Esophagus (tissue), 2 donors: ENCODE measurements at regions not wholly inside any gene's neighbourhood (a gene's known extent, or its start where the extent isn't known, plus 50 kb on each side); places are given as distances from the start of the nearest gene placed in this dataset.

Source experiments
- H3K27ac ChIP-seq, 2 donors: one replicate each; pipeline ENCODE4 v1.5.1; 2013; ENCODE audit warnings: low read depth in 2 of 2, mild to moderate bottlenecking in 2 of 2, inconsistent platforms in 1 of 2, low read length in 1 of 2, moderate library complexity in 1 of 2
- H3K27me3 ChIP-seq, 2 donors: one replicate each; pipeline ENCODE4 v1.6.1; 2013; ENCODE audit warnings: low read length in 2 of 2, control low read depth in 1 of 2, mild to moderate bottlenecking in 1 of 2; ENCODE audit not compliant: insufficient read depth in 2 of 2, control insufficient read depth in 1 of 2
- H3K36me3 ChIP-seq, 2 donors: one replicate each; pipeline ENCODE4 v1.6.1; 2013; ENCODE audit warnings: low read length in 1 of 2; ENCODE audit not compliant: control insufficient read depth in 2 of 2, insufficient read depth in 2 of 2
- H3K4me1 ChIP-seq, 2 donors: one replicate each; pipeline ENCODE4 v1.6.1; 2013; ENCODE audit warnings: low read length in 1 of 2; ENCODE audit not compliant: control insufficient read depth in 2 of 2, insufficient read depth in 2 of 2
- H3K4me3 ChIP-seq, 2 donors: one replicate each; pipeline ENCODE4 v1.5.1; 2013; ENCODE audit warnings: low read length in 2 of 2, mild to moderate bottlenecking in 2 of 2, low read depth in 1 of 2, moderate library complexity in 1 of 2
- H3K9me3 ChIP-seq, 2 donors: one replicate each; pipeline ENCODE4 v1.6.1; 2013; ENCODE audit warnings: mild to moderate bottlenecking in 2 of 2, low read depth in 1 of 2, low read length in 1 of 2, moderate library complexity in 1 of 2; ENCODE audit not compliant: control insufficient read depth in 2 of 2, insufficient read depth in 1 of 2
- WGBS, 2 donors: extraction: QIAGEN DNeasy Blood & Tissue Kit; methylation state at CpG; one replicate each; pipeline ENCODE4 v1.1.7; 2013; 5-methylcytosine and 5-hydroxymethylcytosine counted together
- donor health status: healthy with polysubstance abuse.
- donor health status: Bipolar disorder and iron deficiency.

DNA sequence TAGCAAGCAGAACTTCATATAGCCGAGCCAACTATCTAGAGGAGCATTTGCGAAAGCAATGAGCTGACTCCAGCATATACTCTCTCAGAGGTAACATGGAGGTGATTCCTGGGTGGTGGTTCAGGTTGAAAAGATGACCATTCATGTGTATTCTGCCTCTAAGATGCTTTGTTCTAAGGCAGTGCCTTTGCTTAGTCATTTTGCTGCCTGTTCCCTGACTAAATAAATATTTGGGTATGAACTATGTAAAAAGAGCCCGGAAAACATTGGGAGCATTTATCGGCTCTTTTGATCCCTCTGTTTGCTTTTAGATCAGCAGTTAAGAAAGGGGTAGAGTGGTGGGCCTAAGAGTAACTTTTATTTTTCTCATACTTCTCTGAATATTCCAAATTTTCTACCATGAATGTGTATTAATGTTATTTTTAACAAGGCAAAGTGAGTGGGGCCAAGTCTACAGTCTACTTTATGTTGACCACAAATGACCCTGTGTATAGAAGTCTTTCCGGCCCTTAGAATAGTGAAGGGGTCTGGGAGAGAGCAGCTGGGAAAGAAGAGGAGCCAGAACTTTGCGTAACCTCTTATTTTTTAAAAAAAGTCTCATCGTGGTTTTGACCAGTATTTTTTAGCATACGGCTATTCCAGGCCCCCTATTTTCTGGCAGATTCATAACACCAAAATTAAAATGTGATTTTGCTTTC lies 206.5 kb upstream of the EYA4 start:
- H3K4me3 ChIP-seq: no peak overlapping the region
- no peaks in the 10 kb centered on the region for H3K27me3 ChIP-seq
- no peaks in the 10 kb centered on the region for H3K36me3 ChIP-seq
- no peaks in the 10 kb centered on the region for H3K9me3 ChIP-seq
- H3K4me1 ChIP-seq: no peaks in the 10 kb centered on the region
- WGBS, 2 donors: 55 to 59% methylated on average over 8 of the region's 8 CpGs
- H3K27ac ChIP-seq: no peak overlapping the region

DNA sequence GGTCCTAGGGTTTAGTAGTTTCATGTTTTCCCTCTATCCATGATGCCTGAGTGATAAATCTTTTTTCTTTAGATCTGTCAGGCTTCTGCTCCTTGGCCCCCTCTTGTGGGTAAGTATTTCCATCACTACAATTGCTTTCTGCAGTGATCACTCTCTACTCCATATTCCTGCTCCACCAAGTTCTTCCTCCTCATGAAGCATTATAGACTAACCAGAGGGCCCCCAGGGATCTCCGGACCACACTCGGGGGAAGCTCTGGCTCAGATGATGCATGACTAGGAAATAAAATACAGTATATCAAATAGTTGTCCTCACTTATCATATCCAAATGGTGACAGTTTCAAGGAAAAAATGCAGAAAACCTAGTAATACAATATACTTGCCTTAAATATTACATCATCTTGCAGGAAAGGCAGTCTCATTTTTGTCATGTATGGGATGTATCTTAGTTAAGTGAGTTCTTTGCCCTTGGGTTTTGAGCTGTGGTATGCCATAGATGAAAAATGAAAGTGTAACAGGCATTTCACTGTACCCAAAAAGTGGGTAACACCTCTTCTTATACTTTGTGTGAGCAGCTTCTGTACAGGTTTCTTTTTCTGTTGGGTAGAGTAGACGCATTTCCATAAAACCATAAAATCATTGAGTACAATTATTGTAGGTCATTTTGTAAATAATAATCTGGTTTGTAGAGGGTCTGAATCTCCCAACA lies 200.9 kb upstream of the EYA4 start:
- no peak overlapping the region for H3K4me3 ChIP-seq
- H3K9me3 ChIP-seq: no peaks in the 10 kb centered on the region
- no peaks in the 10 kb centered on the region for H3K36me3 ChIP-seq
- WGBS, 2 donors: 79 to 85% methylated on average over 3 of the region's 3 CpGs
- no peaks in the 10 kb centered on the region for H3K4me1 ChIP-seq
- no peaks in the 10 kb centered on the region for H3K27me3 ChIP-seq
- no peak overlapping the region for H3K27ac ChIP-seq

DNA sequence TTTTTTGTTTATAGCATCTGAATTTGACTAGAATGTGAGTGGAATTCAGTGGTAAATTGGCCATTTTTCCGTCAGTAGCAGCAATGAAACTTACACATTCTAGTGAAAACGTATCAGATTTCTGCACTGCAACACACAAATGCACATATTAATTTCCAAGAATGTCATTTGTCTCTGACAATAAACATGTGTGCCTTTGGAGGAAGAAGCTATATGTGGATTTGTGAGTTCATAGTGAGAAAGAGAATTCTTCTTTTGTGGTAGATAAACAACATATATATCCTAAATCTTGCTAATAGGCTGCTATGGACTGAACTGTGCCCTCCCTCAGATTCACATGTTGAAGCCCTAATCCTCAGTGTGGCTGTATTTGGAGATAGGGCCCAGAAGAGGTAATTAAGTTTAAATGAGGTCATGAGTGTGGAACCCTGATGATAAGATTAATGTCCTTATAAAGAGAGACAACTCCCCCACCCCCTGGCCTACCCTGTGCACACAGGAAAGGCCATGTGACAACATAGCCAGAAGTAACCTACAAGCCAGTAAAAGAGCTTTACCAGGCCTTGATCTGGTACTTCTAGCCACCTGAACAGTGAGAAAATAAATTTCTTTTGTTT lies 200.2 kb upstream of the EYA4 start:
- H3K36me3 ChIP-seq: no peaks in the 10 kb centered on the region
- 64 to 70% methylated on average over 2 of the region's 2 CpGs for WGBS, 2 donors
- no peak overlapping the region for H3K27ac ChIP-seq
- no peaks in the 10 kb centered on the region for H3K9me3 ChIP-seq
- H3K4me3 ChIP-seq: no peak overlapping the region
- H3K27me3 ChIP-seq: no peaks in the 10 kb centered on the region
- H3K4me1 ChIP-seq: no peaks in the 10 kb centered on the region

DNA sequence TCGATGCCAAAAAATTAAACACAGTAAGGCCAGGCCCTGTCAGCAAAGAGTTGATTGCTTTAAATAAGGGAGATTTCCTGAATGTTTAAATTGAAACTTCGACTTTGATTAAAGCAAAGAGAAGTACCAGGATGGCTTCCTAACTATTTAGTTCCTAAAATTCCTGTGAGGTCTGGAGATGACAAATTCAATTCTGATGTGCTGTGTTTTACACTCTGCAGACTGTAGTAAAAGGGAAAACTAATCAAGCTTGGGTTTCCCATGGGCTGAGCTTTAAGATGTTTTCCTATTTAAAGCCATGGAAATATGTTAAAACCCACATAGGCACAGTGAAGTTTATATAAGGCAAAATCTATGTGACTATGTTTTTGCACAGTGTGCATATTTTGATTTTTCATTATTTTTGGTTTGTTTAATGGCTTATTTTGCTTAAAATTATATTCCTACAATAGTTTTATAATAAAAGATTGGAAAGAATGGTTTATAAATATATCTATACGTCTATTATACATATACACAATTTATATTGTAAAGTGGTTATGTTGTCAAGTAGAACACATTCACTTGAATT lies 198.5 kb upstream of the EYA4 start:
- no peaks in the 10 kb centered on the region for H3K27me3 ChIP-seq
- WGBS, 2 donors: 72 to 79% methylated on average over 3 of the region's 3 CpGs
- H3K4me1 ChIP-seq: no peaks in the 10 kb centered on the region
- H3K36me3 ChIP-seq: no peaks in the 10 kb centered on the region
- H3K9me3 ChIP-seq: no peaks in the 10 kb centered on the region
- H3K27ac ChIP-seq: no peak overlapping the region
- H3K4me3 ChIP-seq: no peak overlapping the region

DNA sequence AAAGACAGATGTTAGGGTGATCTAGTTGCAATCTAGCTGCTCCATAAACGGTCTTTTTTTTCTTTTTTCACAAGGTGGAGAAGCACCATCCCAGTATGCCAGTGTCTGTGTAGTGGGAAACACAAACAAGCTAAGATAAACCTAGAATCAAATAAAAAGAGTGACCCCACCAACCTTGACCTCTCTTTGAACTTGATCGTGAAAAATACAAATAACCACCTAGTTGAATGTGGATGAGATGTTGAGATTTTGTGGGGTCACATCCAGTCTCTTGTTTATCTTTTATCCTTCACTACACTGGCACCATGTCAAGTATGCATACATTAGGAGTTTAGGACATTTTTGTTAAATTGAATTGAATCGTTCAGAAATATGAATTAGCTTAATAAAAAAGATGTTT lies 194.6 kb upstream of the EYA4 start:
- H3K27me3 ChIP-seq: no peaks in the 10 kb centered on the region
- H3K36me3 ChIP-seq: no peaks in the 10 kb centered on the region
- H3K27ac ChIP-seq: no peak overlapping the region
- H3K4me3 ChIP-seq: no peak overlapping the region
- no peaks in the 10 kb centered on the region for H3K9me3 ChIP-seq
- H3K4me1 ChIP-seq: no peaks in the 10 kb centered on the region
- 26 to 32% methylated on average over 3 of the region's 3 CpGs for WGBS, 2 donors

DNA sequence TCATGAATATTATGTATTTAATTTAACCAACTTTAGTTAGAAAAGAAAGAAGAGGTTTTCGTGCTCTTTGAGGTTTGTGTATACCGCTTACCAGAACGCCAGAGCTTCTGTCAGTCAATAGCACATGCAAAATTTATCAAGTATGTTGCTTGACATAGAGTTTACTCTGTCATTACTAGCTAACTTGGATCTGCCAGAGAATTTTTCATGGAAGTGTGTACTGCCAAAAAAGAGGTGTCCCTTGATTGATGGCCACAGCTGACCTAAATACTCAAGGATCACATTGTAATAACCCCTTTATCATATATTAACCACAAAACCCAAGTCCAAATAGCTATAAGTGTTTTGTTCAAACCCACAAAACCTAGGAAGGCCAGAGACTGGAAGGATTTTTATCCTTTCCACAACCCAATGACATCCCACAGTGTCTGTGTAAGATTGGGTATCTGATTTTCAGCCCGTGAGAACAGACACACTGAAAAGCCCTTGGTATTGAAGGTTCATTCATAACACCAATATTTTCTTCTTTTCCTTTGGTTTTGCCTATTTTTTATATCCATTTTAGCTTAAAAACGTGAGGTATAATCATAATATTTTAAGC lies 194.0 kb upstream of the EYA4 start:
- 66 to 76% methylated on average over 5 of the region's 5 CpGs for WGBS, 2 donors
- H3K27me3 ChIP-seq: no peaks in the 10 kb centered on the region
- no peak overlapping the region for H3K27ac ChIP-seq
- no peak overlapping the region for H3K4me3 ChIP-seq
- no peaks in the 10 kb centered on the region for H3K36me3 ChIP-seq
- no peaks in the 10 kb centered on the region for H3K4me1 ChIP-seq
- no peaks in the 10 kb centered on the region for H3K9me3 ChIP-seq

DNA sequence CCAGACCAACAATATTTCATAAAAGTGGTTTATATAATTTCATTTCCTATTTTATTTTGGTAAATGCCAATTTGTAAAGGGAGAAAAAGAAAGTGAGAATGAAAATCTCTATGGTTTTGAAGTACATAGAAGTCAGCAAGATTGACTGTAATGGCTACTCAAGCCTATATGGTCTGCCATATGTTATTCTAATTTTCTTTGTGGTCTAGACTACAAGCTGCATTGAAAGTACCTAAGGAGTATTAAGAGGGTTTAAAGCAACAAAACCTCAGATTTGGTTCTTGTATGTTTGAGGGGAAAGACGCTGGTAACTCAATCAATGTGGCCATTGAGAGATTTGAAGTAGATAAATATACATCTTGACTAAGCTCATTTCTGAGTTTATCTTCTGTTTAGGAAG lies 193.5 kb upstream of the EYA4 start:
- Histone ChIP-seq H3K4me1 (no peaks in the 10 kb centered on the region), H3K9me3 (no peaks in the 10 kb centered on the region), H3K27me3 (no peaks in the 10 kb centered on the region), H3K36me3 (no peaks in the 10 kb centered on the region), H3K27ac (no peak overlapping the region), H3K4me3 (no peak overlapping the region)
- WGBS, 2 donors: 60 to 63% methylated on average over 1 of the region's 1 CpG

DNA sequence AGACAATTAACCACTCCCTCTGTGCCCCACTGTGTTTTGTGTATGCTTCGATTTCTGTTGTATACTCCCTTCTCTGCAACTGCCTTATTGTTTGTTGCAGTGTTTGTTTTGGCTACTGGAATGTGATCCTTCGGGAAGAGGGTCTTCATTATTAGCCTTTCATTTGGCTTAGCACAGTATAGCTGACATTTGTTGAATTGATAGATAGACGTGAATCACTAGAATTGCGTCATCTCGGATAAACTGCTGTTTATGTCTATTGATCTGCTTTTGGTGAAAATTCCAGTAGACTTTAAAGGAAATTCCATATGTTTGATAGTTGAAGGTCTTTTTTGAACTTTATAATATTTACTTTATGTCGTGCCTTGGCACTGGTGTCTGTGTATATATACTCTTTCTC lies 189.9 kb upstream of the EYA4 start:
- Histone ChIP-seq H3K4me1 (no peaks in the 10 kb centered on the region), H3K4me3 (no peak overlapping the region), H3K27ac (no peak overlapping the region), H3K27me3 (no peaks in the 10 kb centered on the region), H3K36me3 (no peaks in the 10 kb centered on the region), H3K9me3 (no peaks in the 10 kb centered on the region)
- 56 to 62% methylated on average over 6 of the region's 6 CpGs for WGBS, 2 donors

DNA sequence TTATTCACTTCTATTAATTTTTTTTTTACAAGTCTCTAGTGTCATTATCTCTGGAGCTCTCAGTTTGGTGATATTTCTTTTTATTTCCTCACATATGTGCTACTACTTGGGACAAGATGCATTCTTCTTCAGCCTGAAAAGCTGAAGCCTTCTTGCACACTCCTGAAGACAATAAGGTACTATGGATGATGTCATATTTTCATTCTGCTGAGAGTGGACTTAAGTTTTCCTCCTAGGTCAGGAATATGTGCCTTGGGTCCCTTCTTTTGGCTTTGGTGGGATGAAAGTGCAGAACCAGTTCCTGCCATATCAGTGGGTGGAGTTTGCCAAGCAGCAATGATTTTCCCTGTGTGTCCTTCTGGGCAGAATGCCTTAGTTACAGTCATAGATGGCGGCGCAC lies 188.7 kb upstream of the EYA4 start:
- Histone ChIP-seq H3K27me3 (no peaks in the 10 kb centered on the region), H3K27ac (no peak overlapping the region), H3K36me3 (no peaks in the 10 kb centered on the region), H3K9me3 (no peaks in the 10 kb centered on the region), H3K4me1 (no peaks in the 10 kb centered on the region), H3K4me3 (no peak overlapping the region)
- 97 to 98% methylated on average over 2 of the region's 2 CpGs for WGBS, 2 donors
